ENCODE measurements at regions not wholly inside any gene's neighbourhood (a gene's known extent, or its start where the extent isn't known, plus 50 kb on each side); places are given as distances from the start of the nearest gene placed in this dataset.
"Not testable (repeated sequence)": the region's sequence is repeated elsewhere in the genome, so short reads cannot be mapped to it uniquely, and the experiment has no call there.

- no peak for DNase-seq
Measured at GRCh38 chr14:104404922-104405321, 174.6 kb upstream of the C14orf180 start.

- DNase-seq, result no peak
Measured at GRCh38 chr14:104405360-104406226, 174.0 kb upstream of the C14orf180 start.

DNA sequence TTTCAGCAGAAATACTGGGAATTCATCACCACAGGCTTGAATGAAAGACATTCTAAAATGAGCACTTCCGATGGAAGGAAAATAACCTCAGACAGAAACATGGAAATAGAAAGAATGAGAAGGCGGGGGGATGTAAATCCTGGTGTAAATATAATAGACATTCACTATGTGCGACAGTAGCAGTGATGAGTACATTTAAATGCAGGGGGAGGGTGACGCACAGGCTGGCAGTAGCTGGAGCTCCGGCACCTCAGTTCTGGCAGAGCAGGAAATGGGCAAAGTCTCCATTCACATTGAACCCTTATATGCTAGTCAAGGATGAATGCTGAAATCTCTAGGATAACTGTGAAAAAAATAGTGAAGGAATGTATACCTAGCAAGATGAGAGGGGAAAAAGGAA lies 172.7 kb upstream of the C14orf180 start:
- DNase-seq, result no peak

DNA sequence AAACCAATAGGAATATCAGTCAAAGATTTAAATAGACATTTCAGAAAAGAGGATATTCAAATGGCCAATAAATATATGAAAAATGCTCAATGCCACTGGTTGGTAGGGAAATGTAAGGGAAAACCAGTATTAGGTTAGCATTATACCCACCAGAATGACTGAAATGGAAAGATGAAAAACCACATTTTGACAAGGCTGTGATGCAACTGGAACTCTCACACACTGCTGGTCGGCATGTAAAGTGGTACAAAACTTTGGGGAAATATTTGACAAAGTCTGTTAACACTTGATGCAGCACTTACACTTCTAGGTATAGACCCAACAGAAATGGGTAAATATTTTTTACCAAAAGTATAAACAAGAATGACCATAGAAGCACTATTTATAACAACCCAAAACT lies 163.2 kb upstream of the C14orf180 start:
- no peak for DNase-seq

GRCh38 chr14:104419865-104420505 lies 159.6 kb upstream of the C14orf180 start:
- no peak for DNase-seq

- DNase-seq, result not testable (repeated sequence)
Measured at GRCh38 chr14:104420523-104420922, 159.0 kb upstream of the C14orf180 start.

DNA sequence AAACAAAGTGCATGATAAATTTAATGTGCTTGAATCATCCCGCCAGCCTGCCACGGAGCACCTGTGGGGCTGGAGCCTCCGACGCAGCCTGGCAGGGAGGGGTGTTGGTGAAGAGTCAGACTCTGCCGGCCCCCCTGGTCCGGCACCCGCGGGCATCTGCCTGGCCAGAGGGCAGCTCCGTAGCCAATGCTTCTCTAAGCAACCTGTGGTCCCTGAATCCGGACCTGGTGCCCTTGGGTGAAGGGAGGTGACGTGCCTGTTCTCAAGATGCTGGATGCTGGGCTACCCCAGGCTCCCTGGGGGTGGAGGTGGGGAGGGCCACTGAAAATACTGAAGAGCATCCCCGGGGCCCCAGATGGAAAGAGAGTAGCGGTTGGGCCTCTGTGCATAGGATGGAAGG lies 158.6 kb upstream of the C14orf180 start:
- no peak for DNase-seq

DNA sequence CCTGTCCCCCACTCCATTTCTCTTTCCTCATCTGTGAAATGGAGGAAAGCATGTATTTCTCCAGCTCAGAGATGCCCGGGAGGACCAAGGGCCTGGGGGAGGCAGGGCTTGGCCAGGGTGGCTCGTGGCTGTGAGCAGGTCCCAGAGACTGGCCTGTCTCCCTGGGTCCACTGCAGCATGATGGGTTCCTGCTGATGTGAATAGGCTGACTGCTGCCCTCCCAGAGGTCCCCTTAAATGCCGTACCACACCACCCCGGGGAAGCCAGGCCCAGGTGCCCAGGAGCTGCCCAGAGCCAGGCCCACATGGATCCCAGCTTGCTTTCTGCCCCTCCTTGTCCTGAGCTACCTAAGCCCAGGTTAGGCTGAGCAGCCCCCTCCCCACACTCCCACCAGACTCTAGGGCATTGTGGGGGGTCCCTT lies 158.2 kb upstream of the C14orf180 start:
- no peak for DNase-seq

DNA sequence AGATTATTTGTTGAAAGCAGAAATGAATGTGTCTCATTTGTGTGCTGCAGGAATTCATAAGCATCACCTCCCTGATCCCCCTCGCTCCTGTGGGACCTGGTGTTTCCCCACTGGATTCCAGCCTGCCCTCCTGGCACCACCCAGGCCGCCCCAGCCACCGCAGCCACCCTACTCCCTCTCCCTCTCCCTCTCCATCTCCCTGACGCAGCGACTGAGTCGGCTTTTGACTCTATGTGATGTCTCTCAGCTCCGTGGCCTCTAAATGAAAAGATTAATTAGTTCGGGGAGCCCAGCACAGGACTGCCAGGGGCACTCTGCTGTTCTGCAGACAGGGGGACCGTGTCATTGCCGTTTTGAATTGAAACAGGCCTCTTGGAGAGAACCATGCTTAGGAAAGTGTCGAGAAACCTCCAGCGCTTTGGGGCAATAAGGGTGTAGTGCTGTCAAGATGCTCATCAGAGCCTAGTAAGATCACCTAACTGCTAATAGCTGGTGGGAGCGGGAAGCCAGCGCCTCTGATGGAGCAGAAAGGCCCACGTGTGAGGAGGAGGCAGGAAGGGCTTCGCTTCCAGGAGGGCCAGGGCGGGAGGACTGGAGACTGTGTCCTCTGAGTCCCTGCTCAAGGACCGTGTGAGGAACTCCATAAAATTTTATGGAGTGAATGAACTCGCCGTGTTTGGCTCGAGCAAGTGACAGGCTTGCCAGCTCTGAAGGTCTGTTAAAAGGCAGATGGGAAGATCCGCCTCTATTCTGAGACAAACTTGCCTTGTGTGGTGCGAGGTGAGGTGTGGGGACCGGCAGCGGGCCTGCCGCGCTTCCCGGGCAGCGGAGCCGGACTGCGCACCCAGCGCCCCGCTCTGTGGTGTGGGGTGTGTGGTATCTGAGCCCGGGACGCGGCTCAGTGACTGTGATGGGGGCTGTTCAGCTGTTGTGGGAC lies 157.4 kb upstream of the C14orf180 start:
- DNase-seq, result no peak

DNA sequence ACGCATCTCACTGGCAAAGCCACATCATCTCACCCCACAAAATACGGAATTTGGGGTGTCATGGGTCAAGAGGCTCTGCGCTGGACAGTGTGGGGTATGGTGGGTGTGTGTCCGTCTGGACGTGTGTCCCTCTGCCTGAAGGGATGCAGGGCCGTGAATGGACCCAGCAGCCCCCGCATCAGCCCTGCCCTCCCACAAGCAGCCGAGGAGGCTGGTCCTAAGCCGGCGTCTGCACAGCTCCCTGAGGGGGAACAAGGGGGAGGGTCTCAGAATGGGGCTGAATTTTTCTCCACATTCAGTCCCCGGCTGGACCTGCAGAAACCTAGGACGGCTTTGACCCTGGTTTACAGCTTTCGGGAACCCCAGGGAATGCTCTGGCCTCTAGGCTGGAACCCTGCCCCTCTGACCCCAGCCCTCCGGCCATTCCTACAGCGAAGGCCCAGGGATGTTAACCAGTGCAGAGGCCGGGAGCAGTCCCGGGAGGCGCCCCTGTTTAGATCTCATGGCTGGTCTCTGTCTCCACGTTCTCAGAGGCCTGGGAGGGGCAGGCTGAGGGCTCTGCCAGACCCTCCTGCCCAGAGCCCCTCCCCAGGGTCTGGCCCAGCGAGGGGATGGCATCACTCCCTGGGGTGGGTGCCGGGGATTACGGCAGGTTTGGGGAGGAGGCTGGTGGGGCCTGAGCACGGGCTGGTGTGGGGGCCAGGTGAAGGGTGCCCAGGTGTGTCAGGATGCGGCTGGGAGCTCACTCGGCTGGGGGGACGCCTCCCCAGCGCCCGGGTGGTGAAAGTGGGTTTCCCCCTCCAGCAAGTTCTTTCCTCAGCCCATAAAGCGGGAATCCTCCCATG lies 156.5 kb upstream of the C14orf180 start:
- no peak for DNase-seq

- no peak for DNase-seq
Measured at GRCh38 chr14:104423701-104424405, 155.7 kb upstream of the C14orf180 start.

GRCh38 chr14:104424406-104425072 lies 155.0 kb upstream of the C14orf180 start:
- peak; percentile 90 for DNase-seq

DNA sequence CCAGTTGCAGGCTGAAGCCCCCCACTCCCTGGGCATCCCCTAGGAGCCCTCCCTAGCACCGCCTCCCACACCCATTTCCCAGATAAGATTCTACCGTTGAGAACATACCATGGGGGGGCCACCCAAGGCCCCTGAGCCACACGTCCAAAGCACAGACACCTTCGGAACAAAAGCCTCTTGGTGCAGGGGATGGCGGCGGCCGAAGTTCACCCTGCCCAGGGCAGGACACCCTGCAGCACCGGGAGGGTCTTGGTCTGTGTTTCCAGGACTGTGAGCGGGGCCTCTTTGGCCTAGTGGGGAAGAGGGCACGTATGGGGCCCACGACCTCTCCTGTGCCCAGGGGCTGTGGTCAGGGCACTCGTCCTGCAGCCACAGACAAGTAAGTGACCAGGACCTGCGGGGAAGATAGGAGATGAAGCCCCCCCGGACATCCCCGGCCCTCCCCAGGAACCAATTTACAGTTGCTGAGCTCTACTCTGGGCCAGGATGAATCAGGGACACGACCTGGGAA lies 154.3 kb upstream of the C14orf180 start:
- no peak for DNase-seq

DNA sequence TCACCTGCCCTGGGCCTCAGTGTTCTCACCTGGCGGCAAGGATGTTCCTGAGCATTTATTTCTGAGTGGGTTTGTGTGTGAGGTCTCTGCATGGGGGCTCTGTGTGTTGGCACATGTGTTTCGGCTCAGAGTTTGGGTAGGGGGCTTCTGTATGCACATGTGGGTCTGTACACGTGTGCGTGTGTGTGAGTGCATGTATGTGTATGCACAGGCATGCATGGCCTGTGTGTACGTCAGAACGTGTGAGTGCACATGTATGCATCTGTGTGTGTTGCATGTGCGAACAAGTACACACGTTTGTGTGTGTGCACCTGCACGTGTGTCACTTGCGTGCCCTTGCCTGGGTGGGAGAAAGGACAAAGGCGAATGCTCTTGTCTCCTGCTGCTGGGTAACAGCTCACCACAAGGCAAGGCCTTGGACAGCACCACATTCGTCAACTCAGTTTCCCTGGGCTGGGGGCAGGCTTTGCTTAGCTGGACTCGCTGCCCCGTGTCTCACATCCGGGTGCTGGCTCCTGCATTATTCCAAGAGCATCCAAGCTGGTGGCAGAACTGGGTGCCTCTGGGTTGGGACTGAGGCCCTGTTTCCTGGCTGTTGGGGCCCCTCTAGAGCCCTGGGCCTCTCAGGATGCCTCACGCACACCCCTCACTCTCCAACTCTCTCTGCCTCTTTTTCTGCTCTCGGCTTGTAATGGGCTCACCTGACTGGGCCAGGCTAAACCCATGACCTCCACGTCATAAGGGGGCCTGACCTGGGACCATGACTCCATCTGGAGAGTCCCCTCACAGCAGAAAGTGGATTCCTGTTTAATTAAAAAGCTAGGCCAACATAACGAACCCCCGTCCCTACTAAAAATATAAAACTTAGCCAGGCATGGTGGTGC lies 153.6 kb upstream of the C14orf180 start:
- DNase-seq, result no peak

DNA sequence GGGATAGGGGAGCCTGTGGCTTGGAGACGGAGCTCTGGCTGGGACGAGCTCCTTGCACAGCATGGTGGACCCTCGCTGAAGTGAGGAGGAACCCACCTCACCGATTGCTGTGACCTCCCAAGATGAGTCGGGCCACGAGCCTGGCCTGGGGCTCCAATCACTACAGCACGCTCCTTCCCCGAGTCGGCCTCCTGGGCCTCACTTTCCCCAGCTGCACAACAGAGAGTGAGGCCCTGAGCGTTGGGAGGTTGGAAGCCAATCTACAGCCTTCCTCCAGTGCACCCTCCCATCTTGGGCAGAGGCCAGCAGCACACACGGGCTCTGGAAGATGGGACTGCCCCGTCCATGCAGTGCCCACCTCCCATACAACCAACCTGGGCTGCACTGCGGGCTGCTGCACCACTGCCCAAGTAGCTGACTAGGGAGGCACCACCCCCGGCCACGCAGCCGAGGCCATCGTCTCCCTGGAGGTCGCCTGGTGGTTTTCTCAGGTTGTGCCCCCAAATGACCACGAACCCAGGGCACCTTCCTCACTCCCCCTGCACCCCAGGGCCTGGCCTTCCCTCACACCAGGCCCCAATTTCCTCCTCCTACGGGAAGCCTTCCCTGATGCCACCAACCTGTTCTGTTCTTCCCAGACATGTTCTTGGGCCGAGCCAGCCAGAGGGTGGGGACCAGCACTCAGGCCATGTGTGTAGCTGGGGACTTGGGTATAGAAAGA lies 152.3 kb upstream of the C14orf180 start:
- no peak for DNase-seq

DNA sequence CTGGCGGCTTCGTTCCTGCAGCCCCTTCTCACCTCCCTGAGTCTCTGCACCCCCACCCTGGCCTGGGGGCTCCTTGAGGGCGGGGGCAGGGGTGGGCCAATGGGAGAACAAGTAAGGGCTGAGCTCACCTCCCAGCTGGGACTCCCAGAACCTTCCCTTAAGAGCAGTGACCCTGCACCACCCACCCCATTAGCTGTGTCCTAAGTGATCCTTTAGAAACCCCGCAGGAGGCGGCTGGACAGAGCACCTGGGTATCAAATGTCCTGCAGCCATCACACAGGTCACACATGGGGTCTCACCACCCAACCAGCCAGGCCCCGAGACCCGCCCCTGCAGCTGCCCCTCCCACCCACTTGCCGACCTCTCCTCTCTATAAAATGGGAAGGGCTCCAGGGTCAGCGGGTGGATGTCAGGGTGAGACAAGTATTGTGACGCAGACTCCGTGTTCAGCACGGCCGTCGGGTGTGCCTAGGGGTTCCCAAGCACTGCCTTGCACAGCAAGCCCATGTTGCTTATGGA lies 151.2 kb upstream of the C14orf180 start:
- DNase-seq, result no peak

DNA sequence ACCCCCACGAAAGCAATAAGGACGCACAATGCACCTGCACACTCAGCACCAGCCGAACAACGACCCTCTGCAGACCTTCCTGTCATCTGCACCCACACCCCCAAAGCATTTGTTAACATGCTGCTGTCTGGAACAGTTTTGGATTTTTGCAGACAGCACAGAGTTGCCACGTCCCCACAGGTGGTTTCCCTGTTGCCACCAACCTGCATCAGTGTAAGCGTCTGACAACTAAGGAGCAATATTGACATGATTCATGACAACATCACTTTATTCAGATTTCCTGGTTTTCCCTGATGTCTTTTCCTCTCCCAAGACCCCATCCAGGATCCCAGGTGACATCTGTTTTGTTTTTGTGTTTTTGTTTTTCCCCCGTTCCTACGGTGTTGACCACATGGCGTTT lies 150.7 kb upstream of the C14orf180 start:
- peak; percentile 67 for DNase-seq

- DNase-seq, result peak; percentile 83
Measured at GRCh38 chr14:104429291-104429861, 150.2 kb upstream of the C14orf180 start.

All from NCI-H2171 treated with DMSO at 0.1 percent for 48 hours (cell line).